Natural killer cell (primary cell): ENCODE measurements at regions not wholly inside any gene's neighbourhood (a gene's known extent, or its start where the extent isn't known, plus 50 kb on each side); places are given as distances from the start of the nearest gene placed in this dataset.

Experiments used
- ATAC-seq, 3 donors: fragments of 150-1000 bp in 2 of 3; fragments of 200-7000 bp in 1 of 3; cut with Tn5 transposase; 1 replicate in 1 of 3; 2 replicates in 2 of 3; pipeline ENCODE4 v1.10.0; 2021; ENCODE audit warnings: mild to moderate bottlenecking in 2 of 3, moderate library complexity in 2 of 3
- DNase-seq, 2 donors: peaks; one replicate each; pipeline versions ENCODE4 v3.0.0 to v3.0.0-alpha.2; 2013 to 2021; ENCODE audit warnings: mixed read lengths in 1 of 2
- H3K27ac ChIP-seq: one replicate; pipeline ENCODE4 v1.5.1; 2013; ENCODE audit warnings: mild to moderate bottlenecking, low read length
- H3K27me3 ChIP-seq: one replicate; pipeline ENCODE4 v1.6.1; 2013; ENCODE audit warnings: low read length; ENCODE audit not compliant: control insufficient read depth, insufficient read depth
- H3K36me3 ChIP-seq: one replicate; pipeline ENCODE4 v1.6.1; 2013; ENCODE audit warnings: low read length; ENCODE audit not compliant: control insufficient read depth, insufficient read depth
- H3K4me1 ChIP-seq: one replicate; pipeline ENCODE4 v1.6.1; 2013; ENCODE audit warnings: low read length; ENCODE audit not compliant: control insufficient read depth, insufficient read depth
- H3K4me3 ChIP-seq: one replicate; pipeline ENCODE4 v1.5.1; 2013; ENCODE audit warnings: low read length
- H3K9me3 ChIP-seq: one replicate; pipeline ENCODE4 v1.6.1; 2013; ENCODE audit warnings: low read length; ENCODE audit not compliant: control insufficient read depth, insufficient read depth
- H3K27ac Mint-ChIP-seq, 2 donors: one replicate each; pipeline ENCODE4 v1.8.0; 2022; ENCODE audit warnings: mild to moderate bottlenecking in 2 of 2, mixed read lengths in 2 of 2, moderate library complexity in 1 of 2
- H3K27me3 Mint-ChIP-seq, 2 donors: one replicate each; pipeline ENCODE4 v1.8.0; 2022; ENCODE audit warnings: low read depth in 2 of 2, mixed read lengths in 2 of 2
- H3K36me3 Mint-ChIP-seq: one replicate; pipeline ENCODE4 v1.8.0; 2022; ENCODE audit warnings: mixed read lengths
- H3K4me1 Mint-ChIP-seq, 2 donors: one replicate each; pipeline ENCODE4 v1.8.0; 2022; ENCODE audit warnings: mixed read lengths in 2 of 2
- H3K4me3 Mint-ChIP-seq: one replicate; pipeline ENCODE4 v1.8.0; 2022; ENCODE audit warnings: mild to moderate bottlenecking, moderate library complexity, mixed read lengths
- H3K9me3 Mint-ChIP-seq, 2 donors: one replicate each; pipeline ENCODE4 v1.8.0; 2022; ENCODE audit warnings: mixed read lengths in 2 of 2
- CTCF ChIP-seq: fragments of 200-600 bp; IDR thresholded peaks from one replicate; pipeline ENCODE4 v1.8.0; 2022; ENCODE audit warnings: antibody characterized with exemption
- WGBS: methylation state at CpG from one replicate; pipeline ENCODE4 v1.1.7; 2013; ENCODE audit warnings: missing lambda C conversion rate; ENCODE audit not compliant: insufficient coverage; 5-methylcytosine and 5-hydroxymethylcytosine counted together
- intact Hi-C: fragments of 100-400 bp; cut with micrococcal nuclease; formaldehyde crosslinking; loops from one replicate; pipeline ENCODE4 v1.14.2; 2022

- Histone ChIP-seq H3K27ac (no peak overlapping the region), H3K27me3 (no peaks in the 10 kb centered on the region), H3K4me1 (no peaks in the 10 kb centered on the region), H3K4me3 (no peak overlapping the region), H3K36me3 (no peaks in the 10 kb centered on the region), H3K9me3 (no peaks in the 10 kb centered on the region)
- Mint-ChIP-seq H3K9me3 (no peaks in the 10 kb centered on the region), H3K27ac (no peak overlapping the region), H3K27me3 (peaks cover 31 to 44% of the 10 kb centered on the region in 2 donors), H3K4me3 (no peak overlapping the region), H3K4me1 (peaks cover 11 to 12% of the 10 kb centered on the region in 2 donors), H3K36me3 (no peaks in the 10 kb centered on the region)
- intact Hi-C loops = no loop called here
- TF ChIP-seq CTCF = no peak
- ATAC-seq = no peak
- no peak for DNase-seq
- 71% methylated on average over 4 of the region's 4 CpGs for WGBS
Observed at GRCh38 chr6:137731960-137732616, 135.0 kb upstream of the TNFAIP3 start.

DNA sequence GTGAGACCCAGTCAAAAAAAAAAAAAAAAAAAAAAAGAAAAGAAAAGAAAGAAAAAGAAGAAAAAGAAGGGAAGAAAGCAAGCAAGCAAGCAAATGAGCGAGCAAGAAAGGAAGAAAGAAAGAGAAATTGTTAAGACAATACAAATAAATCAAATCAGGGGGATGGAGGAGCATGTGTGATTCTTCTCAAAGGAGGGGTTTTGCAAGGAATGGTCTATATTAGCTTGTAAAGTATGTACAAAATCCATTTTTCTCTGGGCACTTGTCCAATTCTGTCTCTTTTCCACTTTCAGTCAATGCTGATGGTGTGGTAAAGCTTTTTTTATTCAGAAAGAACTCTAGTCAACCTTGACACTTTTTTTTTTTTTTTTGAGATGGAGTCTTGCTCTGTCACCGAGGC lies 133.7 kb upstream of the TNFAIP3 start:
- no peak for DNase-seq
- Mint-ChIP-seq H3K4me1 (peaks cover 7 to 12% of the 10 kb centered on the region in 2 donors), H3K36me3 (no peaks in the 10 kb centered on the region), H3K4me3 (no peak overlapping the region), H3K27ac (no peak overlapping the region), H3K9me3 (no peaks in the 10 kb centered on the region), H3K27me3 (peaks cover 20 to 41% of the 10 kb centered on the region in 2 donors)
- no peak for TF ChIP-seq CTCF
- no peaks in the 10 kb centered on the region for H3K4me1 ChIP-seq
- ATAC-seq = no peak
- H3K4me3 ChIP-seq = no peak overlapping the region
- no peak overlapping the region for H3K27ac ChIP-seq
- intact Hi-C loops = no loop called here
- H3K9me3 ChIP-seq = no peaks in the 10 kb centered on the region
- WGBS = 85% methylated on average over 2 of the region's 2 CpGs
- H3K36me3 ChIP-seq = no peaks in the 10 kb centered on the region
- no peaks in the 10 kb centered on the region for H3K27me3 ChIP-seq

GRCh38 chr6:137734005-137734874 lies 132.8 kb upstream of the TNFAIP3 start:
- no peaks in the 10 kb centered on the region for H3K36me3 Mint-ChIP-seq
- peaks cover 19 to 43% of the 10 kb centered on the region in 2 donors for H3K27me3 Mint-ChIP-seq
- intact Hi-C loops = no loop called here
- Histone ChIP-seq H3K36me3 (no peaks in the 10 kb centered on the region), H3K4me1 (no peaks in the 10 kb centered on the region), H3K27ac (no peak overlapping the region), H3K27me3 (no peaks in the 10 kb centered on the region), H3K9me3 (no peaks in the 10 kb centered on the region), H3K4me3 (no peak overlapping the region)
- peaks cover 7 to 12% of the 10 kb centered on the region in 2 donors for H3K4me1 Mint-ChIP-seq
- 90% methylated on average over 4 of the region's 6 CpGs for WGBS
- DNase-seq (no peak), ATAC-seq (no peak)
- H3K27ac Mint-ChIP-seq = no peak overlapping the region
- H3K9me3 Mint-ChIP-seq = no peaks in the 10 kb centered on the region
- no peak overlapping the region for H3K4me3 Mint-ChIP-seq
- TF ChIP-seq CTCF = no peak
